ENCODE measurements at regions not wholly inside any gene's neighbourhood (a gene's known extent, or its start where the extent isn't known, plus 50 kb on each side); places are given as distances from the start of the nearest gene placed in this dataset.

GRCh38 chr2:228624733-228625132, 443.2 kb upstream of the SPHKAP start:
- H3K27ac Mint-ChIP-seq (ENCODE audit: unreplicated experiment) = no peak overlapping the region
- H3K27me3 Mint-ChIP-seq (ENCODE audit: low read depth) = no peaks in the 10 kb centered on the region
- peaks cover 5% of the 10 kb centered on the region for H3K9me3 Mint-ChIP-seq (ENCODE audit: low read depth)
- TF ChIP-seq, protein P1, sequence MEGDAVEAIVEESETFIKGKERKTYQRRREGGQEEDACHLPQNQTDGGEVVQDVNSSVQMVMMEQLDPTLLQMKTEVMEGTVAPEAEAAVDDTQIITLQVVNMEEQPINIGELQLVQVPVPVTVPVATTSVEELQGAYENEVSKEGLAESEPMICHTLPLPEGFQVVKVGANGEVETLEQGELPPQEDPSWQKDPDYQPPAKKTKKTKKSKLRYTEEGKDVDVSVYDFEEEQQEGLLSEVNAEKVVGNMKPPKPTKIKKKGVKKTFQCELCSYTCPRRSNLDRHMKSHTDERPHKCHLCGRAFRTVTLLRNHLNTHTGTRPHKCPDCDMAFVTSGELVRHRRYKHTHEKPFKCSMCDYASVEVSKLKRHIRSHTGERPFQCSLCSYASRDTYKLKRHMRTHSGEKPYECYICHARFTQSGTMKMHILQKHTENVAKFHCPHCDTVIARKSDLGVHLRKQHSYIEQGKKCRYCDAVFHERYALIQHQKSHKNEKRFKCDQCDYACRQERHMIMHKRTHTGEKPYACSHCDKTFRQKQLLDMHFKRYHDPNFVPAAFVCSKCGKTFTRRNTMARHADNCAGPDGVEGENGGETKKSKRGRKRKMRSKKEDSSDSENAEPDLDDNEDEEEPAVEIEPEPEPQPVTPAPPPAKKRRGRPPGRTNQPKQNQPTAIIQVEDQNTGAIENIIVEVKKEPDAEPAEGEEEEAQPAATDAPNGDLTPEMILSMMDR (IDR thresholded peaks at IDR 0.05) = no peak
- H3K36me3 Mint-ChIP-seq (ENCODE audit: low read depth) = no peaks in the 10 kb centered on the region
- no peak for DNase-seq (ENCODE audit: low spot score)
- no peaks in the 10 kb centered on the region for H3K4me1 Mint-ChIP-seq (ENCODE audit: low read depth)
- H3K4me3 Mint-ChIP-seq (ENCODE audit: unreplicated experiment) = no peak overlapping the region

GRCh38 chr2:228615496-228615895, 434.0 kb upstream of the SPHKAP start:
- Mint-ChIP-seq H3K9me3 (ENCODE audit: low read depth) (peaks cover 3% of the 10 kb centered on the region), H3K27me3 (ENCODE audit: low read depth) (no peaks in the 10 kb centered on the region), H3K4me1 (ENCODE audit: low read depth) (no peaks in the 10 kb centered on the region), H3K4me3 (ENCODE audit: unreplicated experiment) (no peak overlapping the region), H3K27ac (ENCODE audit: unreplicated experiment) (no peak overlapping the region), H3K36me3 (ENCODE audit: low read depth) (no peaks in the 10 kb centered on the region)
- TF ChIP-seq, protein P1 (IDR thresholded peaks at IDR 0.05) = no peak
- no peak for DNase-seq (ENCODE audit: low spot score)

- Mint-ChIP-seq H3K27ac (ENCODE audit: unreplicated experiment) (no peak overlapping the region), H3K4me1 (ENCODE audit: low read depth) (no peaks in the 10 kb centered on the region), H3K4me3 (ENCODE audit: unreplicated experiment) (no peak overlapping the region), H3K27me3 (ENCODE audit: low read depth) (no peaks in the 10 kb centered on the region), H3K9me3 (ENCODE audit: low read depth) (peaks cover under 1% of the 10 kb centered on the region), H3K36me3 (ENCODE audit: low read depth) (no peaks in the 10 kb centered on the region)
- TF ChIP-seq, protein P1 (IDR thresholded peaks at IDR 0.05) = no peak
- no peak for DNase-seq (ENCODE audit: low spot score)
Measured at GRCh38 chr2:228614741-228615140, 433.3 kb upstream of the SPHKAP start.

DNA sequence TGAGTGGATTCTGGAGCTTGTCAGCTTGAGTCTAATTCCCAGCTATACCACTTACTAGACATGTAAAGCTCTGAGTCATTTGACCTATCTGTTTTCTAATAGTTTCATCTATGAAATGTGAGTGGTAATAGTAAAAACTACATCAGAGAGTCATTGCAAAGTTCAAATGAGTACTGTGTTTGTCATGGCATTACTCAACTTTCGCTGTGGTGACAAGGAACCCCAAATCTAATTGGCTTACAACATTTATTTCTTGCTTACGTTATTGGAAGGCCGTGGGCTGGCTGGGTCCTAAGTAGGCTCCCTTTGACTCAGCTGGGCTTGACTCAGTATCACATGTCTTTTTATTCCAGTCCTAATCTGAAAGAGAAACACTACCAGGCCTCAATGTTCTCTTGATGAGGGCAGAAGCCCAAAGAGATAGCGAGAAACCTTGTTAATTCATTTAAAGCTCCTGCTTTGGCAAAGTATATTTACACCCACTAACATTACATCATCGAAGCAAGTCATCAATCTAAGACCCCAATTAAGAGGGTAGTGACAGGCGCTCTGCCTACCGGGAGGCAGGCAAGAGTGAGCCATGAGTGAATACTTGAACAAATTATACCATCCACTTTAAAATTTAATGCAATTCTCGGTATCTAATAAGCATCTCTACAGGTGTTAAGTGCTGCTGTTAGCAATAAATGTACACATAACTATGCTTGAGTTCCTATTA, 431.8 kb upstream of the SPHKAP start:
- H3K27ac Mint-ChIP-seq (ENCODE audit: unreplicated experiment) = no peak overlapping the region
- DNase-seq (ENCODE audit: low spot score) = no peak
- no peaks in the 10 kb centered on the region for H3K4me1 Mint-ChIP-seq (ENCODE audit: low read depth)

DNA sequence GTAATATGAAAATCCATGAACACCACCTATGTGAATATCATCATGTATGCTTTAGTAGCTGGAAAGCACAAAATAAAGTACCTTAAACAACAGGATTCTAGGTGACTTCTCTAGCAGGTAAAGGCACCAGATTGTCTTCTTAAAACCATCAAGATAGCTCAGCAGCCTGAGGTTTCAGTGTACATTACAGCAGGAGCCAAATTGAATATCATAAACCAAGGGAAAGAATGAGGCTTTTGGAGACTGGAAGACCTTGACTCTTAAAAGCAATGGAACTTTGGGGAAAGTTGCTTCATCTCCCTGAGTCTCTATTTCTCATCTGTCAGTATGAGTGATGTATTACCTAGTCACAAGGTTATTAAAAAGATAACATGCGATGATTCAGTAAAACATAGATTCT, 429.7 kb upstream of the SPHKAP start:
- Mint-ChIP-seq H3K27me3 (ENCODE audit: low read depth) (no peaks in the 10 kb centered on the region), H3K4me3 (ENCODE audit: unreplicated experiment) (no peak overlapping the region), H3K27ac (ENCODE audit: unreplicated experiment) (no peak overlapping the region), H3K36me3 (ENCODE audit: low read depth) (no peaks in the 10 kb centered on the region), H3K4me1 (ENCODE audit: low read depth) (no peaks in the 10 kb centered on the region), H3K9me3 (ENCODE audit: low read depth) (peaks cover 7% of the 10 kb centered on the region)
- TF ChIP-seq, protein P1 (IDR thresholded peaks at IDR 0.05) = no peak
- DNase-seq (ENCODE audit: low spot score) = no peak

More for the DNA sequence above, 431.8 kb upstream of the SPHKAP start:
- Mint-ChIP-seq H3K4me3 (ENCODE audit: unreplicated experiment) (no peak overlapping the region), H3K27me3 (ENCODE audit: low read depth) (no peaks in the 10 kb centered on the region), H3K36me3 (ENCODE audit: low read depth) (no peaks in the 10 kb centered on the region), H3K9me3 (ENCODE audit: low read depth) (peaks cover 5% of the 10 kb centered on the region)
- TF ChIP-seq, protein P1 (IDR thresholded peaks at IDR 0.05) = no peak
